NOMO-1 (cell line): ENCODE measurements at regions not wholly inside any gene's neighbourhood (a gene's known extent, or its start where the extent isn't known, plus 50 kb on each side); places are given as distances from the start of the nearest gene placed in this dataset.
"Not testable (repeated sequence)": the region's sequence is repeated elsewhere in the genome, so short reads cannot be mapped to it uniquely, and the experiment has no call there.

ENCODE experiments used
- DNase-seq, 2 experiments: peaks; one replicate each; lab custom pipeline; 2025; ENCODE audit not compliant: unreplicated experiment in 2 of 2; lab: John Stamatoyannopoulos, UW

DNA sequence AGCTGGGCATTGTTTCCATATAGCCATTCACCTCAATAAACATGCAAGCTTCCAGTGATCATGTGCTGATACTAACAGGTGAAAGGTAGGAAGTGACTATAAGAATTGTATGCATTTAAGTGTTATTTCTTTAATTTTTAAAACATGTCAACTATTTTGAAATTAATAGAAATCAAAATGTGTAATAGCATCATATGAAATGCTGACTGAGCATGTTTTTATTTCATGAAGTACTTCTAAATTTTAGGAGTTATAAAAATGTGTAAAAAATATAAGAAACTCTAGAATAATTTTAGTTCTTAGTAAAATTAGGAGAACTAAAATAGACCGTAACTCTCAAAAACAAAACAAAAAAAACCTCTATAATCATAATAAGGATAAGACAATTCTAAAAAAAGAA is 229.3 kb upstream of the ARPP21 start:
- no peak for DNase-seq

DNA sequence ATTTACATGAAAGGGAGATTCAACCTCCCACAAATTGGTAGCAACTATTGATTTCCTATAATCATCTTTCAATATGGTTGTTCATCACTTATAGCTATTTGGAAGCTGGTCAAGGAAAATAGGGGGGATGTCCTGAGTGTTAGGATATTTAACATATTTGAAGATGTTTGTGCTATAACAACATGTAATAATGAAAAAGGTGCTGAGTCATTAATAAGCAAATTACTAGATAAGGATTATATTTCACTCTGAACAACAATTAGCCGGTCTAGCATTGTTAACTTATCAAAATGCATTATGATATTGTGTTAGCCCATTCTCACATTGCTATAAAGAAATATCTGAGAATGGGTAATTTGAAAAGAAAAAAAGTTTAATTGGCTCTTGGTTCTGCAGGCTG is 225.8 kb upstream of the ARPP21 start:
- DNase-seq: no peak

DNA sequence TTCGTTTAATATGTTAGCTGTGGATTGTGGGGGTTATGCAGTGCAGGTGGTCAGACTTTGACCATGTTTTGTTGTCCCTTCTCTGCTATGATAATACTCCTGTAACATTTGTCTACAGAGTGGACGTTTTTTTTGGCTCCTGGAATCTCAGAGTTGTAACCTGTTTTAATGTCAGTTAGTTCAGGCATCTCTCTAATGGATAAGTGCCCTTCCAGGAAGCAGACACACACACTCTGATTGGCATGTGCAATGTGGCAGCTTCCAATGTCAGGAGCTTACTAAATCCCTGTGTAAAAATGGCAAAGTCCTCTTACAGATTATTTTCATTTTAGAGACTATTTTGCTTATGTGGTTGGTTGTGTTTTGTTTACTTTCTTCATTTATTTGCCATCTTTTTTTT is 222.2 kb upstream of the ARPP21 start:
- DNase-seq: no peak

DNA sequence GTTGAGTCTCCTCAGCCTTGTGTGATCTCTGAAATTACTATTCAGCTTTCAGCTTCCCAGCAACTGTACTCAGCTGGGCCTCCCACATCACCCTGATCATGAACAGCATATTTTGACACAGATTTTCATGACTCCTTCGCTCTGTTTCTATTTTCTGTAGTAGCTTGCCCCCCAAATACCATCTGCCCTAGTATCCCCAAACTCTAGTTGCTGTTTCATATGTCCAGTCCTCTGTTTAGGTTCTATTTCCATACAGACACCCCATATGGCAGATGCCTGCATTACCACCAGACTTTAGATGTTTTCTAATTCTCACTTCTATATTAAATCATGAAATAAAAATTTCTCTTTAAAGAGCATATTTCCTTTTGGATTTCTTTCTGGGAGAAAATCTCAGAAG is 217.2 kb upstream of the ARPP21 start:
- no peak for DNase-seq

DNA sequence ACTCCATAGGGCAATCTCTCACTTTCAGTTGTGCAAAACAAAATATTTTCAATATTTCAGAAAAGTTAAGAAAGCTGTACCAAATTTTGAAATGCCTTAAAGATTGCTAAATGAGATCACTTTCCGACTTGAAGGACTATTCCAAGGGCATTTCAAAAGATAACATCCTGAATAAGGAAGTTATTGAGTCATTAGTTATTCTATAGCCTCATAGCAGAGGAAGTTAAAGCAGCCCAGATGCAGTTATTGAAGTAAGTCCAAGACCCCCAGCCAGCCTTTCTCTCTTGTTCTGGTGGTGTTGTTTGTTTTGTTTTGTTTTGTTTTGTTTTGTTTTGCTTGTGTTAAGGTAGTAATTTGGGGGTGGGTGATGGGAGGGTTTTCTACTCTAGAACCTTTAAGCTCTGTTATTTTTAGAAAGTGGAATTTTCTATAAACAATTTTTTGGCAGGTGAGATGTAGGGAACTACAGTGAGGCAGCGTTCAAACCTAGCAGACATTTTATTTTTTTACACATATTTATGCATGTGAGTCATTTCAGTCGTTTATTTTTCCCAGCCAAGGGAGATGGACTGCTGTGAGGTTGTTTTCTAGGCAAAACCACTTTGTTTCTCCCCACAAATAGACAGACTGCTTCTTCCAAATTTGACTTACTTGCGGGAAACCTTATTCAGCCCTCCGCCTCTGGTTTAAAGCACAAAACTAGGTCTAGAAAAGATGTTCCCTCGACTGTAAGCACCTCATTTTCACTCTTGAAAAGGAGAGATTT is 216.3 kb upstream of the ARPP21 start:
- DNase-seq: peak in 1 of 2 experiments; percentile 40

DNA sequence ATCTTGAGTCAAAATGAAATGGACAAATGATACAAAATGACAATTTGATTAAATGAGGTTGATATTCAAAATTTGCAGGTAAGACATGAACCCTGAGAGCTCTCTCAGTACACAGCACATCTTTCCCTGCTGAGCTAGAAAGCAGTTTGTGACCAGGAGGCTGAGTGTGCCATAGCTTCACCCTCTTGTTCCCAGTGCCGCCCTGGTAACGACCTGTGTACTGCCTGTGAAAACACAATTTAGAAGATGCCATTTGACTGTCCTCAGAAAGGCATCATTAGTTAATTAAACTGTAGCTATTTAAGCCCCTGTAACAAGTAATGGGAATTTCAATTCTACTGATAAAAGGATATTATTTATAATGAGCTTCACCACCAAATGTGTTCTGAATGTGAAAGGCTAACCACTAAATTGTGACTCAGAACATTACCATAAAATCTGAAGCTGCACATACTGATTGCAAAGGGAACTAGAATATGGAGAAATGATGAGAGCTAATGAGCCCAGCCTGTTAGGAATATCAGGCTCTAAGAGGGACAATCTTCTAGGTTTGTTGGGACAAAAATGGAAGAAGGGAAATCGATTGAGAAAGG is 212.9 kb upstream of the ARPP21 start:
- DNase-seq: no peak

DNA sequence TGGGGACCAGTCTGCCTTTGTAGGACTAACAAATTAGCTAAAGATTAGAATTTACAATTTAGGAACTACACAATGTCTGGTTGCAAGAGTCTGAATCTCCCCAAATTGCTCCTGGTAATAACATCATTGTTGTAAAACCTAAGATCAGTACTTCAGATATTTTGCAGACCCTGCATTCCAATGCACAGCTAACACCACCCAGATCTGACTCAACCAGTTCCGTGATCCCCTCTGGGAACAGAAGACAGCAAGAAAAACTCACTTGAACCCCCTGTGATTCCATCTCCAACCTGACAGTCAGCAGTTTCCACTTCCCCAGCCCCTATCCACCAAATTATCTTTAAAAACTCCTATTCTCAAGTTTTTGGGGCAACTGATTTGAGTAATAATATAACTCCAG is 201.9 kb upstream of the ARPP21 start:
- DNase-seq: no peak

DNA sequence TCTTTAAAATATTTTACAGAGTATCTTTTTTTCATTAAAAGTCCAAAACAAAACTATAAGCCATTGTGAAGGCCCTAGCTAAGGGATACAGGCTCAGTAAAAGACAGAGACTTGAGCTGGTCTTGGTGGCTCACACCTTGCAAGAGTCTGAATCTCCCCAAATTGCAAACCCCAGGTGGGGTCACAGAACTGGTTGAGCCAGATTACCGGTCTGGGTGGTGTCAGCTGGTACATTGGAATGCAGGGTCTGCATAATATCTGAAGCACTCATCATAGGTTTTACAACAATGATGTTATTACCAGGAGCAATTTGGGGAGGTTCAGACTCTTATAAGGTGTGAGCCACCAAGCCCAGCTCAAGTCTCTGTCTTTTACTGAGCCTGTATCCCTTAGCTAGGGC is 201.2 kb upstream of the ARPP21 start:
- DNase-seq: no peak

DNA sequence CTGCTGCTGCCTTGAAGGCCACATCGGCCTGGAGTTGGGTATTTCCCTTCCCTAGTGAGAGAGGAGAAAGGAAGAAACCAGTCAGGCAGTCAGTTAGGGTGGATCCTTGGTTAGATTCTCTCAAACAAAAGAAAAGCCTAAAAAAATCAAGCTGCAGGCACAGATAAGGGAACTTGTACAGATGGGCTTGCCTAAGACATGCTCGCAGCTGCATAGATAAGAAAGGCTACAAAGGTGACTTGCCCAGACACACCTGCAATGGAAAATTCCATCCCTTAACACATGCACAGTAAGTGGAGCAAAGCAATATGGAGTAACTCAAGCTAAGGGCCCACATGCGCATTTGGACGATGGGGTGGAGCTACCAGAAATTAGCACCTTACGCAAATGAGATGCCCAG is 199.7 kb upstream of the ARPP21 start:
- no peak for DNase-seq

DNA sequence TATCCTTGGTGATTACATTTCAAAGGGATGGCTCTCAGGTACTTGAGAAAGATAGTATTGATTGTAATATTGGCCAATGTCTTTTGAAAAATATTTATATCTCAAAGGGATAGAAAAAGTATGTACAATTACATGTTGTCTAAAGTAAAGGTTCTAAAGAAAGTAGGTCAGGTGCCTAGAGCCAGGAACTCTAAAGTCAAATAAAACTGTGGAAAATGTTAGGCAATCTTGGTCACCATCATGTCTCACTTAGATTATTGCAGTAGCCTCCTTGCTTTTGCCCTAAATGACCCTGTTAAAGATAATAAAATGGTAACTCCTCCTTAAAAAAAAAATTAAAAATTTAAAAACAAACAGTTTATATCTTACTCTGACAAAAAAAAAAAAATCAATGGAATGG is 198.5 kb upstream of the ARPP21 start:
- DNase-seq: no peak

DNA sequence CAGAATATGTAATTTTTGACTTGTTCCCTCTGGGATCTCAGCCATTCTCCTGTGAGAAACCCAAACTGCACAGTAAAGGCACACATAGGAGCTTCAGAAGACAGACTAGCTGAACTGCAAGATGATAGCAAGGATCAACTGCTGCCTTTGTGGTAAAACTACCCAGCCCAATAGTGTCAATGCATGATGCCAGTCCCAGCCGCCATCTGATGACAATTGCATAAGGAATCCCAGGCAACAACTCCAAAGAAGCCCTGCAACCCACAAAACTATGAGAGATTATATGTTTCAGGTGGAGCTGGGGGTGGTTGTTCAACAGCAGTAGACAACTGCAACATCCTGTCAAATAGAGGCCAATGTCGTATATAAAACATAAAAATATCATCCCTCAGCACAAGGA is 192.4 kb upstream of the ARPP21 start:
- no peak for DNase-seq

DNA sequence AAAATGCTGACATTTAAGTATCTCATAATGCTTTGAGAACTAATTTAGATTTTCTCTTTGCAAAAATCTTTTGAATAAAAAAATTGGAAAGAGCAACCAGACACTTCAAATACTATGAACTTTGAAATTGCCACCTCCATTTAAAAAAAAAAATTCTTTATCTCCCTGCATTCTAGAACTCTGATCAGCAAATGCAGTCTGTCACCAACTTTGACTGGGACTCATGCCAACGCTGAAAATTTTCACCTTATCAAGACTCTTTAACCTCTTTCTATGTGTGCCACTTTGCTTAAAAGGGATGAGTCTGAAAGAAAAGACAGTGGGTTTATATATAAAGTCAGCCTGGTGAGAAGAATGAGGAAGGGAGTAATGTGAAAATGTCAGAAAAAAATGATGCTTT is 191.2 kb upstream of the ARPP21 start:
- DNase-seq: no peak

DNA sequence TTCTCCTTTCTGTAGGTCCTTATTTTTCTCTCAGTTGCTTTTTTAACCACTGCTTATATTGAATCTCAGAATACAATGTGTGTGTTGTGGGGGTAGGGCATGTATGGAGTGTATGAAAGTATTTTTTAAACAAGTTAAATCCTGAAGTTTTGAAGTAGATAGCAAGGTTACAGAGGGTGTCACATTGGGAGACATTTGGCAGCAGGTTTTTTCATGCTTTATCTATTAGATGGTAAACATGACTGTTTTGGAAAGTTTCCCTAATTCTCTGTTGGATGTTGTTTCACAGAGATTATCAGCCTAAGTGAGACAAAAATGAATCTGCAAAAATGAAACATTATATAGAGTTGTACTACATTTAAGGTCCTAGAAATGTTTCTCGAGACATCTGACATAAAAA is 190.6 kb upstream of the ARPP21 start:
- no peak for DNase-seq

DNA sequence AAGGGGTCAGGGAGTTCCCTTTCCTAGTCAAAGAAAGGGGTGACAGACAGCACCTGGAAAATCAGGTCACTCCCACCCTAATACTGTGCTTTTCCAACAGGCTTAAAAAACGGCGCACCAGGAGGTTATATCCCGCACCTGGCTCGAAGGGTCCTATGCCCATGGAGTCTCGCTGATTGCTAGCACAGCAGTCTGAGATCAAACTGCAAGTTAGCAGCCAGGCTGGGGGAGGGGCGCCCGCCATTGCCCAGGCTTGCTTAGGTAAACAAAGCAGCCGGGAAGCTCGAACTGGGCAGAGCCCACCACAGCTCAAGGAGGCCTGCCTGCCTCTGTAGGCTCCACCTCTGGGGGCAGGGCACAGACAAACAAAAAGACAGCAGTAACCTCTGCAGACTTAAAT is 184.5 kb upstream of the ARPP21 start:
- DNase-seq: not testable (repeated sequence)

DNA sequence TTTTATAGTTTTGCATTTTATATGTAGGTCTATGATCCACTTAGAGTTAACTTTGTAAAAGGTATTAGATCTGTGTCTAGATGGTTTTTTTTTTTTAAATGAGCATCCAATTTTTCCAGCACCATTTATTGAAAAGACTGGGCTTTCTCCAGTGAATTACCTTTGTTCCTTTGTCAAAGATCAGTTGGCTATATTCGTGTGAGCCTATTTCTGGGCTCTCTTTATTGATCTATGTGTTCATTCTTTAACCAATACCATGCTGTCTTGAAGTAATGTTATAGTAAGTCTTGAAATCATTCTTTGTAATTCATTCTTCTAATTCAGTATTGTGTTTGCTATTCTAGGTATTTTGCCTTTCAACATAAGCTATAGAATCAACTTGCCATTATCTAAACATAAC is 165.4 kb upstream of the ARPP21 start:
- DNase-seq: no peak

DNA sequence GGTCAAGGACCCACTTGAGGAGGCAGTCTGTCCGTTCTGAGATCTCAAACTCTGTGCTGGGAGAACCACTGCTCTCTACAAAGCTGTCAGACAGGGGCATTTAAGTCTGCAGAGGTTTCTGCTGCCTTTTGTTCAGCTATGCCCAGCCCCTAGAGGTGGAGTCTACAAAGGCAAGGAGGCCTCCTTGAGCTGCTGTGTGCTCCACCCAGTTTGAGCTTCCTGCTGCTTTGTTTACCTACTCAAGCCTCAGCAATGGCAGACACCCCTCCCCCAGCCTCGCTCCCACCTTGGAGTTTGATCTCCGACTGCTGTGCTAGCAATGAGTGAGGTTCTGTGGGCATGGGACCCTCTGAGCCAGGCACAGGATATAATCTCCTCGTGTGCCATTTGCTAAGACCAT is 156.8 kb upstream of the ARPP21 start:
- DNase-seq: not testable (repeated sequence)

DNA sequence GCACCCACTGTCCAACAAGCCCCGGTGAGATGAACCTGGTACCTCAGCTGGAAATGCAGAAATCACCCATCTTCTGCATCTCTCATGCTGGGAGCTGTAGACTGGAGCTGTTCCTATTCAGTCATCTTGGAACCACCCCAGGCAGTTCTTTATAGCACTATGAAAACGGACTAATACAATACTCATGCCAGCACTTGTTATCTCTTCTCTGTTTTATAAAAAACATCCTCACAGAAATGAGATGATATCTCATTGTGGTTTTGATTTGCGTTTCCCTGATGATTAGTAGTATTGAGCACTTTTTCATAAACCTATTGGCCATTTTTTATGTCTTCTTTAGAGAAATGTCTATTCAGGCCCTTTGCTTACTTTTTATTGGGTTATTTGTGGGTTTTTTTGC is 156.2 kb upstream of the ARPP21 start:
- no peak for DNase-seq

DNA sequence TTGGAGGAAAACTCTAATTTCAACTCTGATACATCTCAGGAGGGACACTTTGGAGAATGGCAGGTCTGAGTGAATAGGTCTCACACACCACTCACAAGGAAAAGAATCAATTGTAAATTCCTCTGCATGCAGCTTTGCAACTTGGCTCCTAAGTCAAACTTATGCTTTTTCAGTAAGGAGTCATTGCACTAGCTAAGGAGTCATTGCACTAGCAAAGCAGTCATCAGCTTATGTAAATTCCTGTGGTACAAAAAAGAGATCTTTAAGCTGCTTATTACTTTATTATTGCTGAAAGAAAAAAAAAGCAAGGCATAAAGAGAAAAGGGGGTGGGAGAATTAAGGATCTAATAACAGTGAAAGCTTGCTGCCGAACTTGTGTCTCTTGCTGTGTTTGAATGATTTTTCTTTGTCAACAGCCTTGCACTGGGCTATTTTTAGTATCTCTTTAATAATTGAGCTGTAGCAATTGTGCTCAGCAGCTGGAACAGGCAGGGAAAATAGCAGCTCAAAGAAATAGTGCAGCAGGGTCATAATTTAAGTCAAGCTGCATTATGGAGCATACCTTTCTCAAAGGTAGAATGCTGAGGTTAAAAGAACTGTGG is 154.3 kb upstream of the ARPP21 start:
- no peak for DNase-seq

DNA sequence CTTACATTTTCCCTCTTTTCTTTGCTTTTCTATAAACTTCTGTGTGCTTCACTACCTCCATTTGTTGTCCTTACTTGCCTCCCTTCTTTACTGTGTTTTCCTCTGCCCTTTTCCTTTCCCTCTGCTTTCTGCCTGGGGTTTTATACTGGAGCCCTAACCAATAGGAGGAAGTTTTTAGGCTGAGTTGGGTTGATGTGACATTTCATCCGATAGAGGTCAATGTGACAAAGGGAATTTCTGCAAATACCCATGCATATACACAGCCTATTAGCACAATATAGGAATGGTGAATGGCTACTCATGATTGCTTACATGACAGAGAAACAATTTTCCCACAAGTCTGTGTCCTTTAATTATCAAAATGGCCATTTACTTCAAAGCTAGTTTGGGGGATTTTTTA is 153.0 kb upstream of the ARPP21 start:
- no peak for DNase-seq

DNA sequence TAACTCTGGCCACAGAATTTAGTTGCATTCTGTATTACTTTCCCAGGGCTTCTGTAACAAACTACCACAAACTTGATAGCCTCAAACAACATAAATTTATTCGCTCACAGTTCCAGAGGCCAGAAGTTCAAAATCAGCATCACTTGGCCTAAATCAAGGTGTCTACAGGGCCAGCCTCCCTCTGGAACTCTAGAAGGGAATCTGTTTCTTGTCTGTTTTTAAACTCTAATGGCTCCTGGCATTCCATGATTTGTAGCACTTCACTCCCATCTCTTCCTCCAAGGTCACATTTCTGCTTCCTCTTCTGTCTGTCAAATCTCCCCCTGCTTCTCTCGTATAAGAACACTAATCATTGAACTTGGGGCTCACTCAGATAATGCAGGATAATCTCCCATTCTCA is 151.9 kb upstream of the ARPP21 start:
- no peak for DNase-seq

DNA sequence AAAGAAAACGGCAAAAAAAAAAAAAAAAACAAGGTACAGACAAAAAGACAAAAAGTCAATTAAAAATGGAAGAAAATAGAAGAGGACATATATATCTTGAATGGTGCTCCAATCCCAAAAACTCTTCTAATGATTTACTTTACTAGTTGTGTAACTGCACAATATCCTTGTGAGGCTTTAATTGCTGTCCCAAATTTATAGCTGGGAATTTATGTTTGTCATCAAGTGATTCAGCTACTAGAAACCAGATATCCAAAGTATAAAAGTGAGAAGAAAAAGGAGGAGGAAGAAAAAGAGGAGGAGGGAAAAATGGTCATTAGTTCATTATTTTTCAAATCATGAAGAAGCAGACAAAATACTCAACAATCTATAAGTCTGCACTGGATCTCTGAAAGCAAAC is 150.8 kb upstream of the ARPP21 start:
- DNase-seq: no peak

DNA sequence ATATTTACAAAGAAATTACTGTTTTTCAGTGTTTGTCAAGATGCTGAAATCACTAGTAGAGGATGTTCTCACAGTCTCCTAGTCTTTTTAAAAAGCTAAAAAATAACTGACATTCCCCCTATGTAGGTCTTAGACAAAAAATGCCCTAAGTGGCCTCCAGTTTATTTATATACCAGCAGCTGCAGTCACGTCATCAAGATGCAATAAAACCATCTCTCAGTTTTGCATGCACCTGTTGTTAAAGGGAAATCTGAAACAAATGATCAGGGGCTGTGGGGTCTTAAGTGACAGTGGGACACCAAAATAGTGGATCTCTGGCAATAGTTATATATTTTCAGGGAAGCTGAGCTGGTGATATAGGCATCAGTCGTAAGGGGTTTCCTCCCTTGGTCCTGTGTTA is 146.5 kb upstream of the ARPP21 start:
- no peak for DNase-seq
